GM10266 (cell line): ENCODE measurements at regions not wholly inside any gene's neighbourhood (a gene's known extent, or its start where the extent isn't known, plus 50 kb on each side); places are given as distances from the start of the nearest gene placed in this dataset.

Experiments used
- DNase-seq: peaks from one replicate; pipeline ENCODE4 v3.0.0; 2012; ENCODE audit errors: extremely low spot score
- CTCF ChIP-seq: IDR thresholded peaks from 2 replicates; pipeline ENCODE4 v1.5.1; 2012; ENCODE audit warnings: mild to moderate bottlenecking, low read depth; ENCODE audit not compliant: control insufficient read depth, insufficient read depth; ENCODE audit errors: missing control alignments

- TF ChIP-seq CTCF, result no peak
- DNase-seq, result no peak
Measured at GRCh38 chr21:20106368-20106767, 891.8 kb upstream of the NCAM2 start.

- no peak for DNase-seq
- no peak for TF ChIP-seq CTCF
Measured at GRCh38 chr21:20108016-20108415, 890.2 kb upstream of the NCAM2 start.

GRCh38 chr21:20108976-20109540, 889.2 kb upstream of the NCAM2 start:
- no peak for DNase-seq
- TF ChIP-seq CTCF, result no peak

GRCh38 chr21:20110368-20110767, 887.8 kb upstream of the NCAM2 start:
- TF ChIP-seq CTCF, result no peak
- no peak for DNase-seq

GRCh38 chr21:20151741-20152140, 846.5 kb upstream of the NCAM2 start:
- no peak for TF ChIP-seq CTCF

GRCh38 chr21:20163167-20163566, 835.0 kb upstream of the NCAM2 start:
- no peak for TF ChIP-seq CTCF
- no peak for DNase-seq

More at GRCh38 chr21:20151741-20152140, 846.5 kb upstream of the NCAM2 start:
- DNase-seq, result no peak

GRCh38 chr21:20167059-20167458, 831.1 kb upstream of the NCAM2 start:
- DNase-seq, result no peak
- no peak for TF ChIP-seq CTCF
